ENCODE measurements at regions not wholly inside any gene's neighbourhood (a gene's known extent, or its start where the extent isn't known, plus 50 kb on each side); places are given as distances from the start of the nearest gene placed in this dataset.
"Not testable (repeated sequence)": the region's sequence is repeated elsewhere in the genome, so short reads cannot be mapped to it uniquely, and the experiment has no call there.

DNA sequence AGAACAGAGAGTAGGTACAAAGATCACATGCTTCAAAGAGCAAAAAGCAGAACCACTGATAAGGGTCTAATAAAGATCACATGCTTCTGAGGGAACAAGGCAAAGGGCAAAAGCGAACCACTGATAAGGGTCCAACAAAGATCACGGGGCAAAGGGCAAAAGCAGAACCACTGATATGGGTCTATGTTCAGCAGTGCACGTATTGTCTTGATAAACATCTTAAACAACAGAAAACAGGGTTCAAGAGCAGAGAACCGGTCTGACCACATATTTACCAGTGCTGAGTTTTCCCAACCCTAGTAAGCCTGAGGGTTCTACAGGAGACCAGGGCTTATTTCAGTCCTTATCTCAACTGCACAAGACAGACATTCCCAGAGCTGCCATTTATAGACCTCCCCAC is 362.7 kb upstream of the ATXN7L3B start:
- not testable (repeated sequence) for DNase-seq

DNA sequence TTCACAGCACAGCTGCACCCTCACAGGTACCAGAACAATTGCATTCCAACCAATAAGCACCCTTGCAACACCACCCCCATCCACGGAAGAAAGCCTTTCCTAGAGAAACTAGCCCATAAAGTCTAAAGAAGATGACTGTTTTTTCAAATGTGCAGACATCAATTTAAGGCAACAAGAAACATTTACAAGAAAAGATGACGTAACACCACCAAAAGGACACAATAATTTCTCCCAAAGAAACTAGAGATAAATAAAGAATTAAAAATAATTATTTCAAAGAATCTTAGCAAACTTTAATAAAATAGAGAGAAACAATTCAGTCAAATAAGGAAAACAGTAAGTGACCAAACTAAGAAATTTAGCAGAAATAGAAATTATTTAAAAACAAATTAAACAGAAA is 352.3 kb upstream of the ATXN7L3B start:
- no peak for DNase-seq

DNA sequence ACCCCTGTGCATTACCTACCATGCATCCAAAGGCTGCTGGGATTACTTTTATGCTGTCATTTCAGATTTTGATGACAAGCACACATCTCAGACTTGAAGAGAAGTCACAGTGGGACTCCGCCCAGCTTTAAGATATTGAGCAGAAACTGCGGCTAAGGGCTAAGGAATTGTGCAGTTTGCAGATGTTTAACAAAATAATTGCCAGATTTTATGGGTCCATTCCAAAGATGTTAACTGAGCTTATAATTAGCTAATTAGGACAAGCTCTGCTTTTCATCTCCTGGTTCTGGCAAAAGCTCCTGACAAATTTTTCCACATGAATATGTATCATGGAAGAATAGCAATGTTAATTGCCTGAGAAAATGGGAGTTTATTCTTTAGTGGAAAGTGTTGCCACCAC is 344.4 kb upstream of the ATXN7L3B start:
- DNase-seq: no peak

DNA sequence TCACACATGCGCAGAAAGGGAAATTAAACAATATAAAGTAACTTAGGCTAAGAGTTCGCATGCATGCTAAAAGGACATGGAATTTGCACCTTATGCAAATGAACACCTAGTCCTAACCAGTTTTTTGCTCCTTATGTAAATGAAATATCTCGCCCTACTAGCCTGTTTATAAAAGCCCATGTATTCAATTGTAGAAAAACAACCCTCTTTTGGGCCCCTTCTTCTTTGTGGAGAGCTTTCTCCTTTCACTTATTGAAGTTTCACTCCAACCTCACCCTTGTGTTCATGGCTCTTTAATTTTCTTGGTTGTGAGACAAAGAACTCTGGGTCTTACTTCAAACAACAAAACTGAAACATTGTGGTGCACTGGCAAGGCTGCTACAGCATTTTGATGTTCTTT is 333.4 kb upstream of the ATXN7L3B start:
- no peak for DNase-seq

DNA sequence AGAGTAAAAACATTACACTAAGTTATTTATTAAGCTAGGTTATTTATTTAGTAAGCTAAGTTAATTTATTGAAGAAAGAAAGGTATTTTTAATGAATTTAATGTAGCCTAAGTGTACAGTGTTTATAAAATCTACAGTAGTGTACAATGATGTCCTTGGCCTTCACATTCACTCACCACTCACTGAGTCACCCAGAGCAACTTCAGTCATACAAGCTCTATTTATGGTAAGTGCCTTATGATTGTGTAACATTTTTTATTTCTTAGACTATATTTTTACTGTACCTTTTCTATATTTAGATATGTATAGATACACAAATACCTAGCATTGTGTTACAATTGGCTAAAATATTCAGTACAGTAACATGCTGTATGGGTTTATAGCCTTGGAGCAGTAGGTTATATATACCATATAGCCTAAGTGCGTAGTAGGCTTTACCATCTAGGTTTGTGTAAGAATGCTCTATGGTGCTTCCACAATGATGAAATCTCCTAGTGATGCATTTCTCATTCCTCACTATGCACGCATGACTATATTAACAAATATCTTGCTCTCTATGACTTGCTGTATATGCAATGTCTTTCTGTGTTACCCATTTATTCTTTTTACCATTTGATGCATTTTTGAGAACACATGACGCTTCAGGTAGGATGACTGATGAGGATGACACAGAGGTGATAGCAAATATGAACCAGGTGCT is 309.6 kb upstream of the ATXN7L3B start:
- no peak for DNase-seq

DNA sequence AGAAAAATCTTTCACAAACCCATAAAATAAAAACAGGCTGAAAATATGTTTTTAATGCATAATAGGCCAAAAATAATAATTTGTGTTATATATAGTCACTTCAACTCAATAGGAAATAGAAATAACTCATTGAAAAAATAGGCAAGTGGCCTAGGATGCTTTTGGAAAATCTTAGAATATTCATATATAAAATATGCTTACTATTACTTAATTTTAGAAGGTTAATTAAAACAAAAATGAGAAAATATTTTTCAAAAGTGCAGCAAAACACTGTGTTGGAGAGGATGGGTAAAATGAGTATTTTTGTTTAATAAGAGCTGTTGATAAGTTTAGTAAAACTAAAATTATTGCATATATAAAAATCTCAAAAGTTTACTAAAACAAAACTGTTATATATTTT is 308.0 kb upstream of the ATXN7L3B start:
- no peak for DNase-seq

DNA sequence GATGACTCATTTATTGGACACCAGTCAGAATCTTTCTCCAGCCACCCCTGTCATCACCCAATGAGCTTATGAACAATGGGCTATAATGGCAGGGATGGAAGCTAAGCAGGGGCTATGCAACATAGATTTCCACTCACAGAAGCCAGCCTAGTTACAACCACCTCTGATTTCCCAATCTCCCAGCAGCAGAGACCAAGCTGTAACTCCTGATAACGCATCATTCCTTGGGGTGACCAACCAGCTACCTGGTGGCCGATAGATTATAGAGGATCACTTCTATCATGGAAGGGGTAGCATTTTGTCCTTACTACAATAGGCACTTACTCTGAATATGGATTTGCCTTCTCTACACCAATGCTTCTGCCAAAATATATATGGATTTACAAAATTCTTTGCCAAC is 302.3 kb upstream of the ATXN7L3B start:
- no peak for DNase-seq

DNA sequence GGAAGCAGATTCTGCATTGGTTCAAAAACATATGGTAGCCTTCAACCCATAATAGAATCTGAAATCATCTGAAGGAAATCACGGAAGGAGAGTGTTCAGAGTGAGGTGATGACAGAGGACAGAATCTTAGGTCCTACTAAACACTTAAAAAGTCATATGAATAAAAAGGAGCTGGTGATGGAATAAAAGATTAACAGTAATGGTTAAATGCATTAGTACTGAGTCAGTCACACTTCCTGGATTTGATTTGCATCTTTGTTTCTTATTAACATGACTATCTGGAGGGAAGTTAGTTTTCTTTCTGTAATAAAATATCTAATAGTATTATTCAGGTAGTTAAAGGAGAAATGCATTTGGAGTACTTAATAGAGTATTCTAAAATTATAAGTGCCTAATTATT is 296.3 kb upstream of the ATXN7L3B start:
- DNase-seq: no peak

DNA sequence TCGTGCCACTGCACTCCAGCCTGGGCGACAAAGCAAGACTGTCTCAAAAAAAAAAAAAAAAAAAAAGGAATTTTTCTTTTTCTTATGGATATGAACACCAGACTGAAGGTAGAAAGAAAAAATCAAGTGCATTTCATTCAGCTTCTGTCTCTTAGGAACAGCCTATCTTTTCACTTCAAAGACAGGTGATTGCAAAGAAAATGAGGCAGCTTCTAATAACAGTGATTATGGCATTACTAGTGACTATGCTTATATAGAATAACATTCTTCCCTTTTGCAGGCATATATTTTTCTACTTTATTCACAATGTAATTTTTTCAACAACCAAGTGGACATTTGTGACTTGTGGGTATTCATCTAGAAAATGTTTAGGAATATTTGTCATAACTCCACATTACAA is 295.5 kb upstream of the ATXN7L3B start:
- DNase-seq: no peak

DNA sequence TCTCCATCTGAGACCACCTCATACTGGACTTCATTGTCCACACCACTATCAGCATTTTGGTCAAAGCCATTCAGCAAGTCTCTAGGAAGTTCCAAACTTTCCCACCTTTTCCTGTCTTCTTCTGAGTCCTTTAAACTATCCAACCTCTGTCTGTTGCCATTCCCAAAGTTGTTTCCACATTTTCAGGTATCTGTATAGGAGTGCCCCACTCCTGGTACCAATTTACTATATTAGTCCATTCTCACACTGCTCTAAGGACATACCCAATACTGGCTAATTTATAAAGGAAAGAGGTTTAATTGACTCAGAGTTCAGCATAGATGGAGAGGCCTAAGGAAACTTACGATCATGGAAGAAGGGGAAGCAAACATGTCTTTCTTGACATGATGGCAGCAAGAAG is 292.2 kb upstream of the ATXN7L3B start:
- DNase-seq: no peak

DNA sequence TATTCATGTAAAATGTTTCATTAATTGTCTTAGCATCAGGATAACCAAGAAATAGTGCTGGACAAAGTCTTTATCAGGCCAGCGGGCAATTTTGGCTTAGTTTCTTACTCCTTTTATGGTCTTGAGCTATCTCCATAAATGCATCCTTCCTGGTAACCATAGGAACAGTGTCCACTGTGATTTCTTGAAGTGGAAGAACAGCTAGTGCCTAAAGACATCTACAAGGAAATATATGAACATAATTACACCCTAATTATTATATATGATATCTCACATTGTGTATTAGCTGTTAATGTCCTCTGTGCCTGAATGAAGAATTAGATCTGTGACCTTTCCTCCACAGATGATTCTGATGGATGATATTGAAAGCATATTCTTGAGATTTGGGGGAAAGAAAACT is 286.7 kb upstream of the ATXN7L3B start:
- DNase-seq: no peak

DNA sequence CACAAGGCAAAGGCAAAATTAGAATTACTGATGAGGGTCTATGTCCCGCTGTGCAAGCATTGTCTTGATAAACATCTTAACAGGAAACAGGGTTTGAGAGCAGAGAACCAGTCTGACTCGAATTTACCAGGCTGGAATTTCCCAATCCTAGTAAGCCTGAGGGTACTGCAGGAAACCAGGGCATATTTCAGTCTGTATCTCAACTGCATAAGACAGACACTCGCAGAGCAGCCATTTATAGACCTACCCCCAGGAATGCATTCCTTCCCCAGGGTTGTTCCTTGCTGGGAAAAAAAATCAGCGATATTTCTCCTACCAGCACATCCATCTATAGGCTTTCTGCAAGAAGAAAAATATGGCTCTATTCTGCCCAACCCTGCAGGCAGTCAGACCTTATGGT is 283.8 kb upstream of the ATXN7L3B start:
- DNase-seq: not testable (repeated sequence)

DNA sequence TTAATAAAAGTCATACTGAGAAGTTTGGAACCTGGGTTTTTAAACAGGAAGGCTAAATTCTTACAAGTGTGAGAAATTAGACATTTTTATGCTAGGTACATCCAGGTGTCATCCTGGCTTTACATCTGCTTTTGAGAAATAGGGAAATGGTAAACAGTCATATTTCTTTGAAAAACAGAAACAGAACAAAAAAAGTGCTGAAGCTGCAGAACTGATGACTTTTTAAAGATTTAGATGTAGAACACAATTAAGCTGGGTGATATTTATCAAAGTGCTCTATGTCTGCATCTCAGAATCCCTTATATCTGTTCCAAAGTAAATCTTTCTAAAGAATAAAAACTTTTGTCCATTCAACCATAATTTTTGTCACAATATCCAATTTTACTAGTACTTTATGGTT is 282.9 kb upstream of the ATXN7L3B start:
- no peak for DNase-seq

DNA sequence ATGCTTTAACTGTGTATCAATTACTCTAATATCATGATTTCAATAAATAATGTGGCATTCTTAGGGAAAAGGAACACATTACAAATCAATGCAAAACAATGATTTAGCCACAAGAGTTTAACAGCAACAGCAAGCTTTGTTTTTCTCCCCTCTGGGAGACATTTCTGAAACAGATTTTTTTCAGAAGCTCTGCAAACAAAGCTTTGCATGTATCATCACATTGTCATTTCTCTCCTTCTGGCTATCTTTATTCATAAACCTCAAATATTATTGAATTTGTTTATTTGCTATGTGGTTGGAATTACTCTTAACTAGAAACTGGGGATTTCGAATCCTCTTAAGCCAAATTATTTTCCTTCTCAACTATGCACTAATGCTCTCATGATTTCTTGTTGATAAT is 278.4 kb upstream of the ATXN7L3B start:
- DNase-seq: no peak

DNA sequence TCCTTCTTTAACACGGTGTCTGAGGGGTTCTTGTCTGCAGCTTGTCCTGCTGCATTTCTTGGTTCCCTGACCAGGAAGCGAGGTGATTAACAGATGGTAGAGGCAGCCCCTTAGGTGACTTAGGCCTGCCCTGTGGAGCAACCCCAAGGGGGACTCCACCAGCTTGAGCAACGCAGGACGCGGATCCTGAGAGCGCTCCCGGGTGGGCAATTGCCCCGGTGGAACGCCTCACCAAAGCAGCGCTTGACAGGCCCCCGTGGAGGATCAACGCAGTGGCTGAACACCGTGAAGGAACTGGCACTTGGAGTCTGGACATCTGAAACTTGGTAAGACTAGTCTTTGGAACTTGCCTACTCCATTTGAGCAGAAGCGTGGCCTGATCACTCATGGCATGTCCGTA is 272.9 kb upstream of the ATXN7L3B start:
- DNase-seq: no peak

DNA sequence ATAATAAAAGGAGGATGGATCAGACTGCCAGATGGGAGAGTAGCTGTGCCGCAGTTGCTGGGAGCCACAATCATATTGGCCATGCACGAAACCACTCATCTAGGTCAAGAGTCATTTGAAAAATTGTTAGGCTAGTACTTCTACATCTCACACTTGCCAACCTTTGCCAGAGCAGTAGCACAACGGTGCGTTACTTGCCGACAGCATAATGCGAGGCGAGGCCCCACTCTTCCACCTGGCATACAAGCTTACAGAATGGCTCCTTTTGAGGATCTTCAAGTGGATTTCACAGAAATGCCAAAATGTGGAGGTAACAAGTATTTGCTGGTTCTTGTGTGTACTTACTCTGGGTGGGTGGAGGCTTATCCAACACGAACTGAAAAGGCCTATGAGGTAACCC is 268.3 kb upstream of the ATXN7L3B start:
- DNase-seq: not testable (repeated sequence)

DNA sequence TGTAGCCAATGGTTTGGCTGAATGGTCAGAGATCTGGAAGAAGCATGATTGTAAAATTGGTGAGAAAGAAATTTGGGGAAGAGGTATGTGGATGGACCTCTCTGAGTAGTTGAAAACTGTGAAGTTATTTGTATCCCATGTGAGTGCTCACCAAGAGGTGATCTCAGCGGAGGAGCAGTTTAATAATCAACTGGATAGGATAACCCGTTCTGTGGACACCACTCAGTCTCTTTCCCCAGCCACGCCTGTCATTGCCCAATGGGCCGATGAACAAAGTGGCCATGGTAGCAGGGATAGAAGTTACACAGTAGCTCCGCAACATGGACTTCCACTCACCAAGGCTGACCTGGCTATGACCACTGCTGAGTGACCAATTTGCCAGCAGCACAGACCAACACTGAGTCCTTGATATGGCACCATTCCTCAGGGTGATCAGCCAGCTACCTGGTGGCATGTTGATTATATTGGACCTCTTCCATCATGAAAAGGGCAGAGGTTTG is 257.4 kb upstream of the ATXN7L3B start:
- no peak for DNase-seq

DNA sequence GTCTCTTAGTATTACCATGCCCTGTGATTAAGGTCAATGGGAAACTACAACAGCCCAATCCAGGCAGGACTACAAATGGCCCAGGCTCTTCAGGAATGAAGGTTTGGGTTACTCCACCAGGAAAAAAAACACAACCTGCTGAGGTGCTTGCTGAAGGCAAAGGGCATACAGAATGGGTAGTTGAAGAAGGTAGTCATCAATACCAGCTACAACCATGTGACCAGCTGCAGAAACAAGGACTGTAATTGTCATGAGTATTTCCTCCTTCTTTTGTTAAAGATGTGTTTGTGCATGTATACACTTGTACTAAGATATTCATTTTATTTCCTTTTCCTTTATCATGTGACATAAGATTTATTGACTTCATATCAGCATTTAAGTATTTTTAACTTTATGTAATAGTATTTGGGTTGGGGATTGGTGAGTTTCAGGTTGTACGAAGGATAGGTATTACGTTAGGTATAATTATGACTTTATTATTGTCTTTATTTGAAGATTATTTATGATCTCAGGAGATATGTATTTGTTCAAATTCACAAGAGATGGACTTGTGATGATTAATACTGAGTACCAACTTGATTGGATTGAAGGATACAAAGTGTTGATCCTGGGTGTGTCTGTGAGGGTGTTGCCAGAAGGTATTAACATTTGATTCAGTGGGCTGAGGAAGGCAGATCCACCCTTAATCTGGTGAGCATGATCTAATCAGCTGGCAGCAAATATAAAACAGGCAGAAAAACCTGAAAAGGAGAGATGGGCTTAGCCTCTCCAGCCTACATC is 256.0 kb upstream of the ATXN7L3B start:
- DNase-seq: not testable (repeated sequence)

DNA sequence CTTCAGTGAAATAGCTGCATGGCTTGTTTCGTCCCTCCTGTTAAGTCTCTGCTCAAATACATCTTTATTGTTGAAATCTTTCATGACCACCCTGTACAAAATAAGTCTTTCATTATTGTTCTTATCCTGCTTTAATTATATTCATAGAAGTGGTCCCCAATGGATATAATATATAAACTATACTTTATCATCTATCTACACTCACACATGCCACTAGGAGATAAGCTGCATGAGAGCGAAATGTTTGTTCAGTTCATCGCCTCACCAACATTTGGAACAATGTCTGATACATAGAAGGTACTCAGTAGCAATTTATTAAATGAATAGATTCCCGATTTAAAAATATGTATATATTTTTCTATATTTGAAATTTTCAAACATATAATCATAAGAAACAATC is 254.0 kb upstream of the ATXN7L3B start:
- DNase-seq: no peak

DNA sequence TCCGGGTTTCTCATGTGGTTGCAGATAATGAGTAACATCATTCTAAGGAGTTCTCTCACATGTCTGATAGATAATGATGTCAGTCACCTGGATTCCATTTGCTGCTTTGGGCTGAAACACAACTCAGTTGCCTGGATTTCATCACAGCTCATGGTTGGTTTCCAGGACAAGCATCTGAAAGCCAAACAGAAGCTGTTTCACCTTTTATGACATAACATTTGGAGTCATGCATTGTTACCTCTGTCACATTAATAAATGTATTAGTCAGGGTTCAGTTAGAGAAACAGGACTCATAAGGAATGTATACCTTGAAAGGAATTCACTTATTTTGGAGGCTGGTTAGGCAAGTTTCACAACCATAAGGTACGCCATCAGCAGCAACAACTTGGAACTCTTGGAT is 251.9 kb upstream of the ATXN7L3B start:
- DNase-seq: no peak

DNA sequence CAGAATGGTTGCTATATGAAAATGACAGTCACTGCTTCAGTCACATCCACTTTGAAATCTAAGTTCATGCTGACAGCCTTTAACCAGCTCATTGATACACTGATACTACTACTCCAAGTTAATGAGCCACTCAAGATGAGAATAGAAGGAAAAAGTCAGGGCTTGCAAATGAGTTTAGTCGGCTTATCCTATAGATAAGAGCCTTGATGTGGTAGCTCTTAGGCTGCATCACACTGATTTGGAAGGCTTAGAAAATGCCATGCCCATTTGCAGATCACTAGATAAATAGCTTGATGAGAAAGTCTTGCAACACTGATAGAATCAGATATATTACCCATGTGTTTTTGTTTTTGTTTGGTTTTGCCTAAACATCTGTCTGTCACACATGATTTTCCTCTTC is 251.4 kb upstream of the ATXN7L3B start:
- DNase-seq: no peak

DNA sequence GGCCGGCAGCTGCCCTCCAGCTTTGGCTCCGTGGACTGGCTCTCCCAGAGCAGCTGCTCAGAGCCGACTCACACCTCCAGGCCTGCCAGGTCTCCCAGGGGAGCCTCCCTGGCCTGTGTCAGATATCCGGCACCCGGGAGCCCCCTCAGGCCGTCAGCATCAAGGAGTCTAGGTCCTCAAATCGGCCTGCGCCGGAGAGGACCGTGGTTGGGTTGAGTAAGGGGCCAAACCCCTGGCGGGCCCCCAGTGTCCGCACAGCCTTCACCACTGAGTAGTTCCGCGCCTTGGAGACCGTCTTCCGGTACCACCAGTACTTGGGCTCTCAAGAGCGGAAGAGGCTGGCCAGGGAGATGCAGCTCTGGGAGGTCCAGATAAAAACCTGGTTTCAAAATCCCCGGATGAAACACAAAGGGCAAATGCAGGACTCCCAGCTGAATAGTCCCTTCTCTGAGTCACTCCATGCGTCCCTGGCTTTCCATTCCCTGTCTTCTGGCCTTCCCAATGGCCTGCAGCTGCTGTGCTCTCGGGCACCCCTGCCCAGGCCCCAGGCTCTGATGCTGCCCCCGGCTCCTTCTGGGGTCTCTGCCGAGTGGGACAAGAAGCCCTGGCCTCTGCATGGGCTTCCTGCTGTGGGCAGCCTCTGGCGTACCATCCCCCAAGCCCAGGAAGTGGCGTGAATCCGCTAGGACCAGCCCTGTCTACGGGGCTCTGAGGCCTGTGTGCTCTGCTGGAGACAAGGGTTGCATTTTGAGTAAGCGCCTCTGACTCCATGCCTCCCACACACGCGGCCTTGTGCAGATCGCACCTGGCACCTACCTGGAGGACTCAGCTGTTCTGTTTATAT is 245.1 kb upstream of the ATXN7L3B start:
- DNase-seq: no peak

DNA sequence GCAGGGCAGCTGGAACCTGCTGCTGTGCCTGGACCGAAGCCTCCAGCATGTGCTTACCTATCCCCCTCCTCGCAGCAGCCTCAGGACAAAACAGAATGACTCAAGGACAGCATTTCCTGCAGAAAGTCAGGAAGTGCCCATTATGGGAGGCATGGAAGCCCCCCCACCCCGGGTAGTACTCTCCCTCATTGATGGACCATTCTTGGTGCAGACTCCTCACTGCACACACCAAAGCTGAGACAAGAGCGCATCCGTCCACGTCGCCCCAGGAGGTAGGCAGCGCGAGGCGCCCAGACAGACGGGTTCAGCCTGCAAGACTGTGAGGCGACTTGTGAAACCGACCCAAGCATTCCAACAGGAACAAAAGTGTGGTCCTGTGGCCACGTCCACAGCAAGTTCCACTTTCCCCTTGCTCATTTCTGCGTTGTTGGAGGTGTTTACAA is 243.9 kb upstream of the ATXN7L3B start:
- DNase-seq: no peak
